ENCODE measurements at regions not wholly inside any gene's neighbourhood (a gene's known extent, or its start where the extent isn't known, plus 50 kb on each side); places are given as distances from the start of the nearest gene placed in this dataset.

DNA sequence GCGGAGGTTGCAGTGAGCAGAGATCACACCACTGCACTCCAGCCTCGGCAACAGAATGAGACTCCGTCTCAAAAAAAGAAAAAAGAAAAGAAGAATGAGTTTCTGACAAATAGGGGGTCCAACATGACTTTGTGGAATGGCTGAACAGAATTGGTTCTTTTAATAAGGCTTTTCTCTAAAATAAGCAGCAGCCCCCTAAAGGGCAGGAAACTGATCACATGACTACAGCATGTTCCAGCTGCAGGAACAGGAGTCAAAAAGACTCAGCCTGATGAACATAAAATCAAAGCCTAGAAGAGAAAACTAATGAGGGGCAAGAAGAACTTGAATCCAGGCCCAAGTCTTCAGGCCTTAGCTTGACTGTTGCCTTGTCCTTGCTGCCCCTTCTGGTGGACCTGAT is 89.7 kb upstream of the ARRDC4 start:
- H3K27me3 ChIP-seq, result no peaks in the 10 kb centered on the region
- H3K36me3 ChIP-seq, result no peaks in the 10 kb centered on the region
- no peaks in the 10 kb centered on the region for H3K4me1 ChIP-seq
- no peaks in the 10 kb centered on the region for H3K9me3 ChIP-seq
- DNase-seq (no peak), ATAC-seq (ENCODE audit: low FRiP score in 2 of 2) (no peak)
- 81 to 96% methylated on average over 3 of the region's 3 CpGs for WGBS, 2 donors
- no peak overlapping the region for H3K27ac ChIP-seq
- TF ChIP-seq POLR2AphosphoS5 (IDR thresholded peaks at IDR 0.05) (no peak), POLR2A (IDR thresholded peaks at IDR 0.05) (no peak), EP300 (IDR thresholded peaks at IDR 0.05) (no peak)
- TF ChIP-seq, protein P1, sequence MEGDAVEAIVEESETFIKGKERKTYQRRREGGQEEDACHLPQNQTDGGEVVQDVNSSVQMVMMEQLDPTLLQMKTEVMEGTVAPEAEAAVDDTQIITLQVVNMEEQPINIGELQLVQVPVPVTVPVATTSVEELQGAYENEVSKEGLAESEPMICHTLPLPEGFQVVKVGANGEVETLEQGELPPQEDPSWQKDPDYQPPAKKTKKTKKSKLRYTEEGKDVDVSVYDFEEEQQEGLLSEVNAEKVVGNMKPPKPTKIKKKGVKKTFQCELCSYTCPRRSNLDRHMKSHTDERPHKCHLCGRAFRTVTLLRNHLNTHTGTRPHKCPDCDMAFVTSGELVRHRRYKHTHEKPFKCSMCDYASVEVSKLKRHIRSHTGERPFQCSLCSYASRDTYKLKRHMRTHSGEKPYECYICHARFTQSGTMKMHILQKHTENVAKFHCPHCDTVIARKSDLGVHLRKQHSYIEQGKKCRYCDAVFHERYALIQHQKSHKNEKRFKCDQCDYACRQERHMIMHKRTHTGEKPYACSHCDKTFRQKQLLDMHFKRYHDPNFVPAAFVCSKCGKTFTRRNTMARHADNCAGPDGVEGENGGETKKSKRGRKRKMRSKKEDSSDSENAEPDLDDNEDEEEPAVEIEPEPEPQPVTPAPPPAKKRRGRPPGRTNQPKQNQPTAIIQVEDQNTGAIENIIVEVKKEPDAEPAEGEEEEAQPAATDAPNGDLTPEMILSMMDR (IDR thresholded peaks at IDR 0.05), result no peak
- no peak overlapping the region for H3K4me3 ChIP-seq

DNA sequence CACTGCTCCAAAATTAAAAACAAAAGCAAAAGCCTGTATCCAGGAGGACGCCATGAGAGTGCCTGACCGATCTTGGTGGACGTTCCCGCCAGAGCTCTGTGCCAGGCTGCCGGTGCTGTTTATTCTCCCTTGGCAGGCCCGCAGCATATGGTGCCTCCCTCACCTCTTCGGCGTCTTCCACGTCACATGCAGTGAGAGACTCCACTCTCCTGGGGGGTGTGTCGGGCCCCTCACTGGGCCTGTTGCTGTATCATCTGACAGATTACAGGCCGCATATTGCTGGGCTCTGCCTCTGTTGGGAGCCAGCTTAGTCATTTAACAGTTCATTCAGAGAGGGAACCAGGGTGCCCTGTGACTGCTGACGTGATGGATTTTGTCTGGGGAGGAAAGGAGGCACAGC is 86.4 kb upstream of the ARRDC4 start:
- no peak for TF ChIP-seq POLR2AphosphoS5 (IDR thresholded peaks at IDR 0.05)
- no peak for TF ChIP-seq EP300 (IDR thresholded peaks at IDR 0.05)
- TF ChIP-seq, protein P1 (IDR thresholded peaks at IDR 0.05), result no peak
- TF ChIP-seq POLR2A (IDR thresholded peaks at IDR 0.05), result no peak
- WGBS, 2 donors, result 69 to 83% methylated on average over 11 to 12 of the region's 12 CpGs
- Histone ChIP-seq H3K4me1 (no peaks in the 10 kb centered on the region), H3K4me3 (no peak overlapping the region), H3K9me3 (no peaks in the 10 kb centered on the region), H3K36me3 (no peaks in the 10 kb centered on the region), H3K27me3 (no peaks in the 10 kb centered on the region), H3K27ac (no peak overlapping the region)
- DNase-seq, result peak in 1 of 2 donors; percentile 15
- no peak for ATAC-seq (ENCODE audit: low FRiP score in 2 of 2)

DNA sequence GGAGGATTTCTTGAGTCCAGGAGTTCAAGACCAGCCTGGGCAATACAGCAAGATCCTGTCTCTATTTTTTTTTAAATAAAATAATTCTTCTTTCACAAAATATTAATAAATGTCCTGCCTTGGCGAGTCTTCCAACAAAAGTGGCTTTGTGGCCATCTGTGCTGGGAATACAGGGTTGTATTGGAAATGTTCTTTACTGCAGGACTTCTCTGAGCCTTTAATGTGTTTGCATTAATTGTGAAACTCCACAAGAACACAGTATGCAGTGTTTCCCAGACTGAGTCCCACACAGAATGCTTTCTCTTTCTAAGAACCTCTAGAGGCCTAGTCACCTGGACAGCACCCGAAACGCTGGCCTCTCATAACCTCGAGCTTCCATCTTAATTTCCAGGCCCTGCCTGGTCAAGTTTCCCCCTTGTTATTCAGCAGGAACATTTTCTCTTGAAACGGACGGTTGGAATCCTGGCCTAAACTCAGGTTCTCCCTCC is 85.4 kb upstream of the ARRDC4 start:
- peak overlapping the region in 3 of 4 donors; percentile 13 to 29 (median 16) for H3K4me3 ChIP-seq

DNA sequence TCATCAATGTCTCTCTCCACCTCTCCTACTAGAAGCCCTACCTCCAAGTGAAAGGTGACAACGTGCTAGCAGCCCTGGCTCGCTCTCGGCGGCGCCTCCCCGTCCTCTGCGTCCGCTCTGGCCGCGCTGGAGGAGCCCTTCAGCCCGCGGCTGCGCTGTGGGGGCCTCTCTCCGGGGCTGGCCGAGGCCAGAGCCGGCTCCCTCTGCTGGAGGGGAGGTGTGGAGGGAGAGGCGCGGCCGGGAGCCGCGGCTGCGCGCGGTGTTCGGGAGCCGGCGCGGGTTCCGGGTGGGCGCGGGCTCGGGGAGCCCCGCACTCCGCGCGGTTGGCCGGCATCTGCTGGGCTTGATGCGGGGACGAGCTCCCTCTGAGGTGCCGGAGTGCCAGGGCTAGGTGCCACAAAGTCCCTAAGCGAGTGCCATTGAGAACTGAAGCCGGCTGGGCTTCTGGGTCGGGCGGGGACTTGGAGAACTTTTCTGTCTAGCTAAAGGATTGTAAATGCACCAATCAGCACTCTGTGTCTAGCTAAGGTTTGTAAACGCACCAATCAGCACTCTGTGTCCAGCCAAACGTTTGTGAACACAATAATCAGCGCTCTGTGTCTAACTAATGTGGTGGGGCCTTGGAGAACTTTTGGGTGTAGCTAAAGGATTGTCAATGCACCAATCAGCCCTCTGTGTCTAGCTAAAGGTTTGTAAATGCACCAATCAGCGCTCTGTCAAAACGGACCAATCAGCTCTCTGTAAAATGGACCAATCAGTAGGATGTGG is 84.8 kb upstream of the ARRDC4 start:
- peak in 1 of 2 donors; percentile 63 for ATAC-seq (ENCODE audit: low FRiP score in 2 of 2)
- Histone ChIP-seq H3K4me1 (no peaks in the 10 kb centered on the region), H3K27me3 (no peaks in the 10 kb centered on the region), H3K9me3 (no peaks in the 10 kb centered on the region), H3K4me3 (peak overlapping the region in 3 of 4 donors; percentile 13 to 29 (median 16)), H3K36me3 (no peaks in the 10 kb centered on the region), H3K27ac (no peak overlapping the region)
- 66 to 78% methylated on average over 41 to 48 of the region's 49 CpGs for WGBS, 2 donors
- peak; percentile 38 to 89 for DNase-seq
- peak in 1 of 4 donors; percentile 36 for TF ChIP-seq POLR2A (IDR thresholded peaks at IDR 0.05)
- TF ChIP-seq, protein P1 (IDR thresholded peaks at IDR 0.05), result peak in 1 of 6 experiments; percentile 10
- TF ChIP-seq POLR2AphosphoS5 (IDR thresholded peaks at IDR 0.05), result no peak

More for the DNA sequence above, 85.4 kb upstream of the ARRDC4 start:
- no peaks in the 10 kb centered on the region for H3K36me3 ChIP-seq
- DNase-seq, result no peak
- no peak for ATAC-seq (ENCODE audit: low FRiP score in 2 of 2)
- no peak overlapping the region for H3K27ac ChIP-seq
- H3K9me3 ChIP-seq, result no peaks in the 10 kb centered on the region
- H3K27me3 ChIP-seq, result no peaks in the 10 kb centered on the region
- TF ChIP-seq EP300 (IDR thresholded peaks at IDR 0.05) (no peak), POLR2AphosphoS5 (IDR thresholded peaks at IDR 0.05) (no peak), POLR2A (IDR thresholded peaks at IDR 0.05) (no peak)
- TF ChIP-seq, protein P1 (IDR thresholded peaks at IDR 0.05), result no peak
- WGBS, 2 donors, result 72 to 78% methylated on average over 6 of the region's 6 CpGs
- no peaks in the 10 kb centered on the region for H3K4me1 ChIP-seq

DNA sequence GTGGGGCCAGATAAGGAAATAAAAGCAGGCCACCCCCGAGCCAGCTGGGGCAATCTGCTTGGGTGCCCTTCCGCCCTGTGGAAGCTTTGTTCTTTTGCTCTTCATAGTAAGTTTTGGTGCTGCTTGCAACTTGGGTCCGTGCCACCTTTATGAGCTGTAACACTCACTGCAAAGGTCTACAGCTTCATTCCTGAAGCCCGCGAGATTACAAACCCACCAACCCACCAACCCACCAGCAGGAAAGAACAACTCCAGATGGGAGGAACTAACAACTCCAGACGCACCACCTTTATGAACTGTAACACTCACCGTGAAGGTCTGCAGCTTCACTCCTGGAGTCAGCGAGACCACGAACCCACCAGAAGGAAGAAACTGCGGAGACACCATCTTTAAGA is 84.2 kb upstream of the ARRDC4 start:
- DNase-seq, result no peak
- no peaks in the 10 kb centered on the region for H3K4me1 ChIP-seq
- H3K9me3 ChIP-seq, result no peaks in the 10 kb centered on the region
- H3K27me3 ChIP-seq, result no peaks in the 10 kb centered on the region
- no peaks in the 10 kb centered on the region for H3K36me3 ChIP-seq
- H3K4me3 ChIP-seq, result no peak overlapping the region
- no peak for ATAC-seq (ENCODE audit: low FRiP score in 2 of 2)
- WGBS, 2 donors, result 68 to 78% methylated on average over 9 to 10 of the region's 10 CpGs
- no peak overlapping the region for H3K27ac ChIP-seq
- no peak for TF ChIP-seq EP300 (IDR thresholded peaks at IDR 0.05)
- no peak for TF ChIP-seq POLR2AphosphoS5 (IDR thresholded peaks at IDR 0.05)
- no peak for TF ChIP-seq POLR2A (IDR thresholded peaks at IDR 0.05)
- TF ChIP-seq, protein P1 (IDR thresholded peaks at IDR 0.05), result no peak
